ENCODE measurements at regions not wholly inside any gene's neighbourhood (a gene's known extent, or its start where the extent isn't known, plus 50 kb on each side); places are given as distances from the start of the nearest gene placed in this dataset.
"Not testable (repeated sequence)": the region's sequence is repeated elsewhere in the genome, so short reads cannot be mapped to it uniquely, and the experiment has no call there.

DNA sequence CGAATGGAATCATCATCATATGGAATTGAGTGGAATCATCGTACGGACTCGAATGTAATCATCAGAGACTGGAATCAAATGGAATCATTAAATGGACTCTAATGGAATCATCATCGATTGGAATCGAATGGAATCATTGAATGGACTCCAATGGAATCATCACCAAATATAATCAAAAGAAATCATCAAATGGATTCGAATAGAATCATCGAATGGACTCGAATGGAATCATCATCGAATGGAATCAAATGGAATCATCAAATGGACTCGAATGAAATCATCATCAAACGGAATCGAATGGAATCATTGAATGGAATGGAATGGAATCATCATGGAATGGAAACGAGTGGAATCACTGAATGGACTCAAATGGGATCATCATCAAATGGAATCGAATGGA, 233.5 kb downstream of the SHCBP1 start:
- DNase-seq (ENCODE audit: low spot score) = not testable (repeated sequence)

DNA sequence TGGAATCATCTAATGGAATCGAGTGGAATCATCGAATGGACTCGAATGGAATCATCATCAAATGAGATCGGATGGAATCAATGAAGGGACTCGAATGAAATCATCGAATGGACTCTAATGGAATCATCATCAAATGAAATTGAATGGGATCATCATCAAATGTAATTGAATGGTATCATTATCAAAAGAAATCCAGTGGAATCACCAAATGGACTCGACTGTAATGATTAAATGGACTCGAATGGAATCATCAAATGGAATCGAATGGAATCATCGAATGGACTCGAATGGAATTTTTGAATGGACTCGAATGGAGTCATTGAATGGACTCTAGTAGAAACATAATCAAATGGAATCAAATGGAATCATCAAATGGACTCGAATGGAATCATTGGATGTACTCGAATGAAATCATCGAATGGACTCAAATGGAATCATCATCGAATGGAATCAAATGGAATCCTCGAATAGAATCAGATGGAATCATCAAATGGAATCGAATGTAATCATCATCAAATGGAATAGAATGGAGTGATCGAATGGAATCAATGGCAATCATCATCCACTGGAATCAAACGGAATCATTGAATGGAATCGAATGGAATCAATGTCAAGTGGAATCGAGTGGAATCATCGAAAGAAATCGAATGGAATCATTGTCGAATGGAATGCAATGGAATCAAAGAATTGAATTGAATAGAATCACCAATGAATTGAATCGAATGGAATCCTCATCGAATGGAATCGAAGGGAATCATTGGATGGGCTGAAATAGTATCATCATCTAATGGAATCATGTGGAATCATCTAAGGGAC, 234.2 kb downstream of the SHCBP1 start:
- peak; percentile 40 for DNase-seq (ENCODE audit: low spot score)

DNA sequence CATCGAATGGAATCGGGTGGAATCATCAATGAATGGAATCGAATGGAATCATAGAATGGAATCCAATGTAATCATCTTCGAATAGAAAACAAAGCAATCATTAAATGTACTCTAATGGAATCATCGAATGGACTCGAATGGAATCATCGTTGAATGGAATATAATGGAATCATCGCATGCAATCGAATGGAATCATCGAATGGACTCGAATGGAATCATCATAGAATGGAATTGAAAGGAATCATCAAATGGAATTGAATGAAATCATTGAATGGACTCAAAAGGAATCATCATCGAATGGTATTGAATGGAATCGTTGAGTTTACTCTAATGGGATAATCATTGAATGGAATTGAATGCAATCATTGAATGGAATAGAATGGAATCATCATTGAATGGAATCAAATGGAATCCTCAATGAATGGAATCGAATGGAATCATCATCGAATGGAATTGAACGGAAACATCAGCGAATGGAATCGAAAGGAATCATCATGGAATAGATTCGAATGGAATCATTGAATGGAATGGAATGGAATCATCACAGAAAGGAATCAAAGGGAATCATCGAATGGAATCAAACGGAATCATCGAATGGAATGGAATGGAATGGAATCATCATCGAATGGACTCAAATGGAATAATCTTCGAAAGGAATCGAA, 234.9 kb downstream of the SHCBP1 start:
- peak; percentile 98 for DNase-seq (ENCODE audit: low spot score)

DNA sequence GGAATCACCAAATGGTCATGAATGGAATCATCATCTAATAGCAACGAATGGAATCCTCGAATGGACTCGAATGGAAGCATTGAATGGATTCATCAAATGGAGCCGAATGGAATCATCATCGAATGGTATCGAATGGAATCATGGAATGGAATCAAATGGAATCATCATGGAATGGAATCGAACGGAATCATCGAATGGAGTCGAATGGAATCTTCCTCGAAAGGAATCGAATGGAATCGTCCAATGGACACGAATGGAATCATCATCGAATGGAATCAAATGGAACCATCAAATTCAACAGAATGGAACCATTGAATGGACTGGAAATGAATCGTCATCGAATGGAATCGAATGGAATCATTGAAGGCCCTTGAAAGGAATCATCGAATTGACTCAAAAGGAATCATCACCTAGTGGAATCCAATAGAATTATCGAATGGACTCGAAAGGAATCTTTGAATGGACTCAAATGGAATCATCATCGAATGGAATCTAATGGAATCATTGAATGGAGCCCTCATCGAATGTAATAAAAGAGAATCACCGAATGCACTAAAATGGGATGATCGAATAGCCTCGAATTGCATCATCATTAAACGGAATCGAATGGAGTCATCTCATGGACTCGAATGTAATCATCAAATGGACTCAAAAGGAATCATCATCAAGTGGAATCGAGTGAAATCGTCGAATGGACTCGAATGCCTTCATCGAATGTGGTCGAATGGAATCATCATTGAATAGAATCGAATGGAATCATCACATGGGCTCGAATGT, 236.7 kb downstream of the SHCBP1 start:
- peak; percentile 83 for DNase-seq (ENCODE audit: low spot score)

DNA sequence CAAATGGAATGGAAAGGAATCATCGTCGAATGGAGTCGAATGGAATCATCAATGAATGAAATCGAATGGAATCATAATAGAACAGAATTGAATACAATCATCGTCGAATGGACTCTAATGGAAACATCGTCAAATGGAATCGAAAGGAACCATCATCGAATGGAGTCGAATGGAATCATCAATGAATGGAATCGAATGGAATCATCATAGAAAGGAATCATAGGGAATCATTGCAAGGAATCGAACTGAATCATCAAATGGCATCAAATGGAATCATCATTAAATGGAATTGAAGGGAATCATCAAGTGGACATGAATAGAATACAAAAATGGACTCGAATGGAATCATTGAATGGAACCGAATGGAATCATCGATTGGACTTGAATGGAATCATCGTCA, 237.6 kb downstream of the SHCBP1 start:
- peak; percentile 35 for DNase-seq (ENCODE audit: low spot score)

DNA sequence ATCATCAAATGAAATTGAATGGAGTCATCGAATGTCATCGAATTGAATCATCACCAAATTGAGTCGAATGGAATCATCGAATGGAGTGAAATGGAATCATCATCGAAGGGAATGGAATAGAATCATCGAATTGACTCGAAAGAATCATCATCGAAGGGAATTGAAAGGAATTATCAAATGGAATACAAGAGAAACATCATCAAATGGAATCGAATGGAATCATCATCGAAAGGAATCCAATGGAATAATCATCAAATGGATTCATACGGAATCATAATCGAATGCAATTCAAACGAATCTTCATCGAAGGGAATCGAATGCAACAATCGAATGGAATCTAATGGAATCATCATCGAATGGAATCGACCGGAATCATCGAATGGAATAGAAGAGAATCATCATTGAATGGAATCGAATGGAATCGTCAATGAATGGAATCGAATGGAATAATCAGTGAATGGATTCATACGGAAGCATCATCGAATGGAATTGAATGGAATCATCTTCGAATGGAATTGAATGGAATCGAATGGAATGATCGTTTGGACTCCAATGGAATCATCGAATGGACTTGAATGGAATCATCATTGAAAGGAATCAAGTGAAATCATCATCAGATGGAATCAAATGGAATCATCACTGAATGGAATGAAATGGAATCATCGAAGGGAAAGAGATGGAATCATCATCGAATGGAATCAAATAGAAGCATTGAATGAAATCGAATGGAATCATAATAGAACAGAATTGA, 238.2 kb downstream of the SHCBP1 start:
- peak; percentile 62 for DNase-seq (ENCODE audit: low spot score)

- DNase-seq (ENCODE audit: low spot score) = not testable (repeated sequence)
Observed at GRCh38 chr16:46382079-46382478, 239.1 kb downstream of the SHCBP1 start.

DNA sequence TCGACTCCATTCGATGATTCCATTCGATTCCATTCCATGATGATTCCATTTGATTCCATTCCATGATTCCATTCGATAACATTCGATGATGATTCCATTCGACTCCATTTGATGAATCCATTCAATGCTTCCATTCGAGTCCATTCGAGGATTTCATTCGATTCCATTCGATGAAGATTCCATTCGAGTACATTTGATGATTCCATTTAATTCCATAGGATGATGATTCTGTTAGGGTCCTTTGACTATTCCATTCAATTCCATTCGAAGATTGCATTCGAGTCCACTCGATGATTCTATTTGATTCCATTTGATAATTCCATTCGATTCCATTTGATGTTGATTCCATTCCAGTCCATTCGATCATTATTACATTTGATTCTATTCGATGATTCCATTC, 239.8 kb downstream of the SHCBP1 start:
- peak; percentile 38 for DNase-seq (ENCODE audit: low spot score)
